GM23338 (cell line): ENCODE measurements at regions not wholly inside any gene's neighbourhood (a gene's known extent, or its start where the extent isn't known, plus 50 kb on each side); places are given as distances from the start of the nearest gene placed in this dataset.

Source experiments
- ATAC-seq: fragments of 200-7000 bp; cut with Tn5 transposase; 3 replicates; pipeline ENCODE4 v1.9.1; 2020
- DNase-seq: peaks from one replicate; pipeline ENCODE4 v3.0.0-alpha.2; 2015; ENCODE audit warnings: low spot score
- H2AFZ ChIP-seq: fragments of 200-600 bp; sonication (generic); 2 replicates; pipeline ENCODE4 v1.8.0; 2016; ENCODE audit warnings: antibody characterized with exemption, mild to moderate bottlenecking, moderate library complexity
- H3F3A ChIP-seq: fragments of 200-600 bp; sonication (generic); replicated peaks from 2 replicates; pipeline ENCODE4 v1.8.0; 2017; ENCODE audit warnings: antibody characterized with exemption, mixed run types, low read depth
- H3K27ac ChIP-seq: fragments of 200-600 bp; sonication (generic); 2 replicates; pipeline ENCODE4 v1.6.1; 2016; ENCODE audit warnings: low read depth
- H3K27me3 ChIP-seq: fragments of 200-600 bp; sonication (generic); 2 replicates; pipeline ENCODE4 v1.8.0; 2016; ENCODE audit warnings: mild to moderate bottlenecking, mixed run types, moderate library complexity; ENCODE audit not compliant: insufficient read depth
- H3K36me3 ChIP-seq: fragments of 200-600 bp; sonication (generic); 2 replicates; pipeline ENCODE4 v1.8.0; 2016; ENCODE audit warnings: mild to moderate bottlenecking; ENCODE audit not compliant: insufficient read depth
- H3K4me1 ChIP-seq: fragments of 200-600 bp; sonication (generic); 2 replicates; pipeline ENCODE4 v1.8.0; 2016; ENCODE audit warnings: mild to moderate bottlenecking, moderate library complexity; ENCODE audit not compliant: insufficient read depth
- H3K4me2 ChIP-seq: fragments of 200-600 bp; sonication (generic); 2 replicates; pipeline ENCODE4 v1.7.1; 2017; ENCODE audit warnings: mixed run types
- H3K4me3 ChIP-seq: fragments of 200-600 bp; sonication (generic); 2 replicates; pipeline ENCODE4 v1.6.1; 2016; ENCODE audit warnings: mixed run types
- H3K79me2 ChIP-seq: fragments of 200-600 bp; sonication (generic); replicated peaks from 2 replicates; pipeline ENCODE4 v1.8.0; 2017; ENCODE audit warnings: mild to moderate bottlenecking; ENCODE audit not compliant: insufficient read depth
- H3K9me2 ChIP-seq: fragments of 200-600 bp; sonication (generic); 2 replicates; pipeline ENCODE4 v1.8.0; 2017; ENCODE audit not compliant: insufficient read depth
- H4K20me1 ChIP-seq: fragments of 200-600 bp; sonication (generic); replicated peaks from 2 replicates; pipeline ENCODE4 v1.8.0; 2017; ENCODE audit warnings: mild to moderate bottlenecking; ENCODE audit not compliant: insufficient read depth
- H3K27ac Mint-ChIP-seq: 2 replicates; pipeline ENCODE4 v1.8.0; 2020; ENCODE audit warnings: inconsistent platforms, mild to moderate bottlenecking, moderate library complexity, mixed read lengths
- H3K27me3 Mint-ChIP-seq: 3 replicates; pipeline ENCODE4 v1.8.0; 2022; ENCODE audit warnings: low read depth, mild to moderate bottlenecking, moderate library complexity, mixed read lengths, inconsistent platforms; ENCODE audit not compliant: insufficient read depth, poor library complexity
- H3K36me3 Mint-ChIP-seq: 3 replicates; pipeline ENCODE4 v1.8.0; 2021; ENCODE audit warnings: low read depth, mild to moderate bottlenecking, inconsistent platforms, moderate library complexity, mixed read lengths
- H3K4me1 Mint-ChIP-seq: 3 replicates; pipeline ENCODE4 v1.8.0; 2020; ENCODE audit warnings: mild to moderate bottlenecking, inconsistent platforms, mixed read lengths
- H3K4me3 Mint-ChIP-seq: 3 replicates; pipeline ENCODE4 v1.8.0; 2021; ENCODE audit warnings: moderate library complexity, mild to moderate bottlenecking, inconsistent platforms, mixed read lengths
- H3K9me3 Mint-ChIP-seq: 3 replicates; pipeline ENCODE4 v1.8.0; 2020; ENCODE audit warnings: moderate library complexity, mild to moderate bottlenecking, inconsistent platforms, mixed read lengths
- CREB1 ChIP-seq: fragments of 250-450 bp; sonication (Bioruptor Pico); IDR thresholded peaks from 2 replicates; pipeline ENCODE4 v1.5.0; 2020; ENCODE audit warnings: low read depth, mild to moderate bottlenecking, moderate library complexity
- EZH2phosphoT487 ChIP-seq: fragments of 200-600 bp; sonication (generic); IDR thresholded peaks from one replicate; pipeline ENCODE4 v1.8.1; 2018; ENCODE audit warnings: antibody characterized with exemption; ENCODE audit not compliant: unreplicated experiment
- JUNB ChIP-seq: IDR thresholded peaks from one replicate; pipeline ENCODE4 v1.6.1; 2016; ENCODE audit warnings: antibody characterized with exemption; ENCODE audit not compliant: unreplicated experiment
- NANOG ChIP-seq: IDR thresholded peaks from 2 replicates; pipeline ENCODE4 v1.6.1; 2016; ENCODE audit warnings: antibody characterized with exemption, borderline replicate concordance
- POLR2AphosphoS5 ChIP-seq: IDR thresholded peaks from 2 replicates; pipeline ENCODE4 v1.6.1; 2016; ENCODE audit warnings: antibody characterized with exemption, low read depth
- ZNF114 ChIP-seq: fragments of 250-450 bp; sonication (Bioruptor Pico); IDR thresholded peaks from 2 replicates; pipeline ENCODE4 v1.5.0; 2020; ENCODE audit warnings: mild to moderate bottlenecking, moderate library complexity
- TF ChIP-seq, protein P1 (sequence below): IDR thresholded peaks from 2 replicates; pipeline ENCODE4 v1.6.1; 2016; ENCODE audit warnings: antibody characterized with exemption
- TF ChIP-seq, protein P2 (sequence below): fragments of 250-450 bp; sonication (Bioruptor Pico); IDR thresholded peaks from 2 replicates; pipeline ENCODE4 v1.5.0; 2020; ENCODE audit warnings: mild to moderate bottlenecking, moderate library complexity

DNA sequence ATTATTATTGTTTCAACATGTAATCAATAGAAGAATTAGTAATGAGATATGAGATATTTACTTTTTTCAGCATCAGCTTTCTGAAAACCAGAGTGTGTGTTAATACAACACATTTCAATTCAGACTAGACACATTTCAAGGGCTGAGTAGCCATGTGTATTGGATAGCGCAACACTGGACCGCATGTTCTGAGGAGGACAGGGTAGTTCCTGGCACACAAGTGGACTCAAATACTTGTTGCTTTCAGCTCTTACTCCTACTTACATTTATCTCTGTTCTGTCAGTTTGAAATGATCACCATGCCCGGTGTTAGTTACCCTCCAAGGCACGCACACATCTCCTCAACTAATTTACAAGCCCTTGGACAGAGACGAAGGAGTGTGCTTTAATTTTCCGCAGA, 126.6 kb downstream of the SLC24A2 start:
- no peaks in the 10 kb centered on the region for H3K4me1 ChIP-seq
- no peaks in the 10 kb centered on the region for H4K20me1 ChIP-seq
- Mint-ChIP-seq H3K4me3 (no peak overlapping the region), H3K27ac (no peak overlapping the region), H3K36me3 (peaks cover 3% of the 10 kb centered on the region; the same call in 1 of the 3 replicates), H3K4me1 (peaks cover 7% of the 10 kb centered on the region), H3K9me3 (0 out of 3 replicates have a peak, but pooled peaks cover 3% of the 10 kb centered on the region), H3K27me3 (no peaks in the 10 kb centered on the region)
- H3K79me2 ChIP-seq: no peaks in the 10 kb centered on the region
- no peak overlapping the region for H3K27ac ChIP-seq
- H2AFZ ChIP-seq: no peak overlapping the region
- no peak for ATAC-seq
- DNase-seq: no peak
- TF ChIP-seq EZH2phosphoT487: no peak
- no peak for TF ChIP-seq NANOG
- TF ChIP-seq JUNB: no peak
- no peak for TF ChIP-seq ZNF114
- TF ChIP-seq CREB1: no peak
- TF ChIP-seq POLR2AphosphoS5: no peak
- TF ChIP-seq, protein P1, sequence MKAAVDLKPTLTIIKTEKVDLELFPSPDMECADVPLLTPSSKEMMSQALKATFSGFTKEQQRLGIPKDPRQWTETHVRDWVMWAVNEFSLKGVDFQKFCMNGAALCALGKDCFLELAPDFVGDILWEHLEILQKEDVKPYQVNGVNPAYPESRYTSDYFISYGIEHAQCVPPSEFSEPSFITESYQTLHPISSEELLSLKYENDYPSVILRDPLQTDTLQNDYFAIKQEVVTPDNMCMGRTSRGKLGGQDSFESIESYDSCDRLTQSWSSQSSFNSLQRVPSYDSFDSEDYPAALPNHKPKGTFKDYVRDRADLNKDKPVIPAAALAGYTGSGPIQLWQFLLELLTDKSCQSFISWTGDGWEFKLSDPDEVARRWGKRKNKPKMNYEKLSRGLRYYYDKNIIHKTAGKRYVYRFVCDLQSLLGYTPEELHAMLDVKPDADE: no peak
- TF ChIP-seq, protein P2, sequence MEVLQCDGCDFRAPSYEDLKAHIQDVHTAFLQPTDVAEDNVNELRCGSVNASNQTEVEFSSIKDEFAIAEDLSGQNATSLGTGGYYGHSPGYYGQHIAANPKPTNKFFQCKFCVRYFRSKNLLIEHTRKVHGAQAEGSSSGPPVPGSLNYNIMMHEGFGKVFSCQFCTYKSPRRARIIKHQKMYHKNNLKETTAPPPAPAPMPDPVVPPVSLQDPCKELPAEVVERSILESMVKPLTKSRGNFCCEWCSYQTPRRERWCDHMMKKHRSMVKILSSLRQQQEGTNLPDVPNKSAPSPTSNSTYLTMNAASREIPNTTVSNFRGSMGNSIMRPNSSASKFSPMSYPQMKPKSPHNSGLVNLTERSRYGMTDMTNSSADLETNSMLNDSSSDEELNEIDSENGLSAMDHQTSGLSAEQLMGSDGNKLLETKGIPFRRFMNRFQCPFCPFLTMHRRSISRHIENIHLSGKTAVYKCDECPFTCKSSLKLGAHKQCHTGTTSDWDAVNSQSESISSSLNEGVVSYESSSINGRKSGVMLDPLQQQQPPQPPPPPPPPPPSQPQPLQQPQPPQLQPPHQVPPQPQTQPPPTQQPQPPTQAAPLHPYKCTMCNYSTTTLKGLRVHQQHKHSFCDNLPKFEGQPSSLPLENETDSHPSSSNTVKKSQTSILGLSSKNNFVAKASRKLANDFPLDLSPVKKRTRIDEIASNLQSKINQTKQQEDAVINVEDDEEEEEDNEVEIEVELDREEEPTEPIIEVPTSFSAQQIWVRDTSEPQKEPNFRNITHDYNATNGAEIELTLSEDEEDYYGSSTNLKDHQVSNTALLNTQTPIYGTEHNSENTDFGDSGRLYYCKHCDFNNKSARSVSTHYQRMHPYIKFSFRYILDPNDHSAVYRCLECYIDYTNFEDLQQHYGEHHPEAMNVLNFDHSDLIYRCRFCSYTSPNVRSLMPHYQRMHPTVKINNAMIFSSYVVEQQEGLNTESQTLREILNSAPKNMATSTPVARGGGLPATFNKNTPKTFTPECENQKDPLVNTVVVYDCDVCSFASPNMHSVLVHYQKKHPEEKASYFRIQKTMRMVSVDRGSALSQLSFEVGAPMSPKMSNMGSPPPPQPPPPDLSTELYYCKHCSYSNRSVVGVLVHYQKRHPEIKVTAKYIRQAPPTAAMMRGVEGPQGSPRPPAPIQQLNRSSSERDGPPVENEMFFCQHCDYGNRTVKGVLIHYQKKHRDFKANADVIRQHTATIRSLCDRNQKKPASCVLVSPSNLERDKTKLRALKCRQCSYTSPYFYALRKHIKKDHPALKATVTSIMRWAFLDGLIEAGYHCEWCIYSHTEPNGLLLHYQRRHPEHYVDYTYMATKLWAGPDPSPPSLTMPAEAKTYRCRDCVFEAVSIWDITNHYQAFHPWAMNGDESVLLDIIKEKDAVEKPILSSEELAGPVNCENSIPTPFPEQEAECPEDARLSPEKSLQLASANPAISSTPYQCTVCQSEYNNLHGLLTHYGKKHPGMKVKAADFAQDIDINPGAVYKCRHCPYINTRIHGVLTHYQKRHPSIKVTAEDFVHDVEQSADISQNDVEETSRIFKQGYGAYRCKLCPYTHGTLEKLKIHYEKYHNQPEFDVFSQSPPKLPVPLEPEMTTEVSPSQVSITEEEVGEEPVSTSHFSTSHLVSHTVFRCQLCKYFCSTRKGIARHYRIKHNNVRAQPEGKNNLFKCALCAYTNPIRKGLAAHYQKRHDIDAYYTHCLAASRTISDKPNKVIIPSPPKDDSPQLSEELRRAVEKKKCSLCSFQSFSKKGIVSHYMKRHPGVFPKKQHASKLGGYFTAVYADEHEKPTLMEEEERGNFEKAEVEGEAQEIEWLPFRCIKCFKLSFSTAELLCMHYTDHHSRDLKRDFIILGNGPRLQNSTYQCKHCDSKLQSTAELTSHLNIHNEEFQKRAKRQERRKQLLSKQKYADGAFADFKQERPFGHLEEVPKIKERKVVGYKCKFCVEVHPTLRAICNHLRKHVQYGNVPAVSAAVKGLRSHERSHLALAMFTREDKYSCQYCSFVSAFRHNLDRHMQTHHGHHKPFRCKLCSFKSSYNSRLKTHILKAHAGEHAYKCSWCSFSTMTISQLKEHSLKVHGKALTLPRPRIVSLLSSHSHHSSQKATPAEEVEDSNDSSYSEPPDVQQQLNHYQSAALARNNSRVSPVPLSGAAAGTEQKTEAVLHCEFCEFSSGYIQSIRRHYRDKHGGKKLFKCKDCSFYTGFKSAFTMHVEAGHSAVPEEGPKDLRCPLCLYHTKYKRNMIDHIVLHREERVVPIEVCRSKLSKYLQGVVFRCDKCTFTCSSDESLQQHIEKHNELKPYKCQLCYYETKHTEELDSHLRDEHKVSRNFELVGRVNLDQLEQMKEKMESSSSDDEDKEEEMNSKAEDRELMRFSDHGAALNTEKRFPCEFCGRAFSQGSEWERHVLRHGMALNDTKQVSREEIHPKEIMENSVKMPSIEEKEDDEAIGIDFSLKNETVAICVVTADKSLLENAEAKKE (CRISPR knock-in tag): no peak
- H3K4me3 ChIP-seq: no peak overlapping the region
- no peaks in the 10 kb centered on the region for H3K27me3 ChIP-seq
- H3K36me3 ChIP-seq: no peaks in the 10 kb centered on the region
- no peak overlapping the region for H3K4me2 ChIP-seq
- no peaks in the 10 kb centered on the region for H3F3A ChIP-seq
- H3K9me2 ChIP-seq: 0 out of 2 replicates have a peak, but pooled peaks cover under 1% of the 10 kb centered on the region
